Astrocyte (in vitro differentiated cells and primary cell): ENCODE measurements at regions not wholly inside any gene's neighbourhood (a gene's known extent, or its start where the extent isn't known, plus 50 kb on each side); places are given as distances from the start of the nearest gene placed in this dataset.

ENCODE experiments used
- EZH2 ChIP-seq: IDR thresholded peaks from 2 replicates; pipeline ENCODE4 v1.6.1; 2012; ENCODE audit warnings: mild to moderate bottlenecking, low read length, inconsistent platforms; ENCODE audit not compliant: insufficient read depth
- TF ChIP-seq, protein P1 (sequence below): IDR thresholded peaks from 2 replicates; pipeline ENCODE4 v1.5.1; 2011; ENCODE audit warnings: low read depth, mild to moderate bottlenecking, inconsistent platforms, low read length, moderate library complexity; ENCODE audit not compliant: insufficient read depth

- TF ChIP-seq, protein P1, sequence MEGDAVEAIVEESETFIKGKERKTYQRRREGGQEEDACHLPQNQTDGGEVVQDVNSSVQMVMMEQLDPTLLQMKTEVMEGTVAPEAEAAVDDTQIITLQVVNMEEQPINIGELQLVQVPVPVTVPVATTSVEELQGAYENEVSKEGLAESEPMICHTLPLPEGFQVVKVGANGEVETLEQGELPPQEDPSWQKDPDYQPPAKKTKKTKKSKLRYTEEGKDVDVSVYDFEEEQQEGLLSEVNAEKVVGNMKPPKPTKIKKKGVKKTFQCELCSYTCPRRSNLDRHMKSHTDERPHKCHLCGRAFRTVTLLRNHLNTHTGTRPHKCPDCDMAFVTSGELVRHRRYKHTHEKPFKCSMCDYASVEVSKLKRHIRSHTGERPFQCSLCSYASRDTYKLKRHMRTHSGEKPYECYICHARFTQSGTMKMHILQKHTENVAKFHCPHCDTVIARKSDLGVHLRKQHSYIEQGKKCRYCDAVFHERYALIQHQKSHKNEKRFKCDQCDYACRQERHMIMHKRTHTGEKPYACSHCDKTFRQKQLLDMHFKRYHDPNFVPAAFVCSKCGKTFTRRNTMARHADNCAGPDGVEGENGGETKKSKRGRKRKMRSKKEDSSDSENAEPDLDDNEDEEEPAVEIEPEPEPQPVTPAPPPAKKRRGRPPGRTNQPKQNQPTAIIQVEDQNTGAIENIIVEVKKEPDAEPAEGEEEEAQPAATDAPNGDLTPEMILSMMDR: no peak
- TF ChIP-seq EZH2: no peak
These were observed 81.0 kb upstream of the HOXC13 start for GRCh38 chr12:53857666-53858065.
